ENCODE measurements at regions not wholly inside any gene's neighbourhood (a gene's known extent, or its start where the extent isn't known, plus 50 kb on each side); places are given as distances from the start of the nearest gene placed in this dataset.

DNA sequence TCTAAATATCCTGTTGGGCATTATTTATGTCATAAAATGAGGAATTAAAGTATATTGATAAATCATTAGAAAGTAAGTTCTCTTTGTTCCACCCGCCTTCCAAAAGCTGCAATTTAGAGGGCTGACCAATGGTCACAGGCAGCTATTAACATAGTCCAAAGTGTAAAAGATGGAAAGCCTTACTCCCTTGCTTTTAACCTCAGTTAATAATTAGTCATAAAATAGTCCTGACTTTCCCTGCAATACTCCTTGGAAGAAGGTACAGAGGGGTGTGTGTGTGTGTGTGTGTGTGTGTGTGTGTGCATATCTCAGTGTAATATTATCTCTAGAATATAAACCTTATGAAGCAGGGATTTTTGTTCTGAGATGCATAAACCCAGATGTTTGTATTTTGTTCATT is 275.4 kb downstream of the FAT4 start:
- TF ChIP-seq, protein P1, sequence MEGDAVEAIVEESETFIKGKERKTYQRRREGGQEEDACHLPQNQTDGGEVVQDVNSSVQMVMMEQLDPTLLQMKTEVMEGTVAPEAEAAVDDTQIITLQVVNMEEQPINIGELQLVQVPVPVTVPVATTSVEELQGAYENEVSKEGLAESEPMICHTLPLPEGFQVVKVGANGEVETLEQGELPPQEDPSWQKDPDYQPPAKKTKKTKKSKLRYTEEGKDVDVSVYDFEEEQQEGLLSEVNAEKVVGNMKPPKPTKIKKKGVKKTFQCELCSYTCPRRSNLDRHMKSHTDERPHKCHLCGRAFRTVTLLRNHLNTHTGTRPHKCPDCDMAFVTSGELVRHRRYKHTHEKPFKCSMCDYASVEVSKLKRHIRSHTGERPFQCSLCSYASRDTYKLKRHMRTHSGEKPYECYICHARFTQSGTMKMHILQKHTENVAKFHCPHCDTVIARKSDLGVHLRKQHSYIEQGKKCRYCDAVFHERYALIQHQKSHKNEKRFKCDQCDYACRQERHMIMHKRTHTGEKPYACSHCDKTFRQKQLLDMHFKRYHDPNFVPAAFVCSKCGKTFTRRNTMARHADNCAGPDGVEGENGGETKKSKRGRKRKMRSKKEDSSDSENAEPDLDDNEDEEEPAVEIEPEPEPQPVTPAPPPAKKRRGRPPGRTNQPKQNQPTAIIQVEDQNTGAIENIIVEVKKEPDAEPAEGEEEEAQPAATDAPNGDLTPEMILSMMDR (IDR thresholded peaks at IDR 0.05; ENCODE audit: insufficient read depth, low read length): no peak
- no peak for TF ChIP-seq POLR2AphosphoS5 (IDR thresholded peaks at IDR 0.05; ENCODE audit: low read depth)

Data from HL-60 (cell line).